Stimulated activated CD4-positive, alpha-beta T cell treated with anti-CD3 and anti-CD28 coated beads, Interleukin-15, amount 100 ng/mL, for 48 hours (primary cell): ENCODE measurements at regions not wholly inside any gene's neighbourhood (a gene's known extent, or its start where the extent isn't known, plus 50 kb on each side); places are given as distances from the start of the nearest gene placed in this dataset.
"Not testable (repeated sequence)": the region's sequence is repeated elsewhere in the genome, so short reads cannot be mapped to it uniquely, and the experiment has no call there.

Experiments used
- DNase-seq, 2 donors: peaks; one replicate each; pipeline ENCODE4 v3.0.0-alpha.2; 2020; ENCODE audit warnings: low read depth in 2 of 2

GRCh38 chr2:16107246-16107645, 166.9 kb downstream of the MYCN start:
- no peak for DNase-seq

DNA sequence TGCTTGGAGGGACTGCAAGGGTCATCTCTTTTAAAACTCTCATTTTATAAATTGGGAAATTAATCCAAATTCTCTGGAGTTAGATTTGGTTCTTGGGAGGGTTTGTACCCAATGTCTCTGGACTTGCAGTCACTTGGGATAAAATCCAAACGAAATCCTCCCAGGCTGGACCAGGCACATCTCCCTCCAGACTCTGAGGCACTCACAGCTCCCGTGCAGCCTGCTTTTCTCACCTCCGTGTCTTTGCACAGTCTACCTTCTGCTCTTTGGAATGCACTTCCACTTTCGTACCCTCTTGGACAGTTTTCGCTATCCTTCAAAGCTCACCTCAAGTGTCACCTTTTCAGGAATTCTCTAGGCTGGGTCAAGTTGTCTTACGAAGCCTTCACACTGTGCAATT, 166.3 kb downstream of the MYCN start:
- no peak for DNase-seq

DNA sequence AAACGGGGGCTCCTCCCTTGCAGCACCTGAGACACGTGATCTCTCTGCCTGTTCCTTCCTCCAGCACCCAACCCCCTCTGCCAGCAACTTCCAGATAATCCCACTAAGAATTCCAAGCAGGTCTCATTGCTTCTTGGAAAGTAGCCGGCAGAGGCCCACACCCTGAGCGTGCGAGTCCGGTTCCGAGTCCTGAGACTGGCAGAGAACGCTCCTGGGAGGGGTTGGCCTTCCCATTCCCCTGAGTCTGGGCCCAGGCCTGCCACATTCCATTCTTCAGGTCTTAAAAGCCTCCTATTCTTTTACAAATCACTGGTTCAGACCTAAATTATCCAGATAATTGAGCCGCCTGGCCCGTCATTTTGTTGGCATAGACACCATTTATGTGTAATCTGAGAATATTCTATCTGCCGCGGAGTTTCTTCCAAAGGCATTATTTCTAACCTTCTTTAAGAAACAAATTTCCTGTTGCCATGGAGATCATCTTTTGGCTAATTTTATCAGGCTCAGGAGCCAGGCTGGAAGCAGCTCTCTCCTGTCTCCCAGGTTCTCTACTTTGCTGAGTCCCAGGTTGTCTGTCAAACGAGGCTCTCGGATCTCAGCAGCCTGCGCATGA, 165.4 kb downstream of the MYCN start:
- no peak for DNase-seq

- DNase-seq: no peak
Observed at GRCh38 chr2:16104949-16105668, 164.8 kb downstream of the MYCN start.

GRCh38 chr2:16104315-16104948, 164.1 kb downstream of the MYCN start:
- no peak for DNase-seq

DNA sequence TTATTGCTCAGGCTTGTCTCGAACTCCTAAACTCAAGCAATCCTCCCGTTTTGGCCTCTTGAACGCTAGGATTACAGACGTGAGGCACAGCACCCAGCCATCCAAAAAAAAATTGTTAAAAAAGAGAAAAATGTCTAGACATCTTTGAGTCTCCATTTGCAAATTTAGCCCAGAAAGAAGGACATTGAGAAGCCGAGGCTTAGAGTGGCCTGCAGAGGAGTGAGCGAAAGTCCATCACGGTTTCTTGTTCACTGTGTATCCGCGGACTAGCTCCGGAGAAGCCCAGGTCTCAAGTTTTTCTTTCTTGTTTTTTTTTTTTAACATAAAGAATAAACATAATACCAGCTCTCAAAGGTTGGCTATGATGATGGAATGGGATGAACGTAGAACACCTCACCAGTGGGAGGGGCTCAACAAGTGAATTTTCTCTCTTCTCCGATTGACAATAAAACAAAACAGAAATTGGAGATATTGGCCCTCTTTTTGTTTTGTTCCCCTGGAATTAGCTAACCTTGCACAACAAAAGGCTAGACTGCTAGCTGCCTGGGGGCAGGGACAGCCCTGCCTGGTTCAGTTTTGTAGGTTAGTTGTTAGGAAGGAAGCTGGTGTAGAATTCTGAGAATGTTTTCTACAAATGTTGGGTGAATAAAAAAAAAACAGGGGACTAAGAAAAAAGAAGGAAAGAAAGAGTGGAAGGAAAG, 163.4 kb downstream of the MYCN start:
- no peak for DNase-seq

DNA sequence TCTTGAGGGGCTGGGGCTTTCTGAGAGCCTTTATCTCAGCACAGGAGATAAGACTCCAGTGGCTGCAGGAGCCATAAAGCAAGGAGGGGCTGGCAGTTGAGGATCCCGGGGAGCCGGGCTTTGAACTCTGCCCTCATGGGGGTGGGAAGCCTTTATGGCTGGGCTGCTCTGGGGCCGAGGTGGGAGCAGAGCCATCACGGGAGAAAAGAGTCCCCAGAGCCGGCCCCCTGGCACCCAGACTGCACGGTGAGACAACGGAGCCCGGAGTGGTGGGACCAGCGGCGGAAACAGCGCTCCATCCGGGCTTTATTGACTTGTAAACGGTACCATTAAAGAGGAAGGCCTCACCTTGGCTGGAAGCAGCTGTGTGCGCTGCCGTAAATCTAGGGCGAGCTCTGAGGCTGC, 162.6 kb downstream of the MYCN start:
- DNase-seq: no peak

DNA sequence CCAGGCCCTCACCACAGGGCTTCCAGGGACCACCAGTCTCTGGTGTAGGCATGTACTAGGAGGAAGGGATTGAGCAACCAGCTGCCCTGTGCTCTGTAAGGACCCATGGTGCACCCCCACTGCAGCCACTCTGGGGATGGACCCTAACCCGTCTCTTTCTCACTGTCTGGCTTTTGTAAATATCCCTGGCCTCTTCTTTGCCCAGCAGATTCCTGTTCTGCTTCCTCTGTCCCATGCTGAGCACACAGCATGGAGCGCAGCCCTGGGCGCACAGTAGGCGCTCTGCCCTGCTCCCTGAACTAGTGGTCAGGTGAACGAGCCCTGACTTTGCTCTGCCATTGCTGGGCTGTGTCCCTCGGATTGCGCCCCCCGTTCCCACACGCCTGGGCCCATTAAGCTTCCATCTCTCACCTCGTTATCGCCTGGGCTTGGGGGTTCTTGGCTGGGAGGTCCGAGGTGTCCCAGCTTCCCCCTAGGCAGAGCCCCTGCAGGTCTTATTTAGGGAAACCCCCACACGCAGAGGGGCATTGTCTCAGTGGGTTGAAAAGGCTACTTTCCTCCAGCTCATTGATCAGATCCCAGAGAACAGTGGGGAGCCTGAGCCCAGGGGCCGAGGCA, 162.1 kb downstream of the MYCN start:
- DNase-seq: no peak

- no peak for DNase-seq
Observed at GRCh38 chr2:16101196-16101595, 160.8 kb downstream of the MYCN start.

DNA sequence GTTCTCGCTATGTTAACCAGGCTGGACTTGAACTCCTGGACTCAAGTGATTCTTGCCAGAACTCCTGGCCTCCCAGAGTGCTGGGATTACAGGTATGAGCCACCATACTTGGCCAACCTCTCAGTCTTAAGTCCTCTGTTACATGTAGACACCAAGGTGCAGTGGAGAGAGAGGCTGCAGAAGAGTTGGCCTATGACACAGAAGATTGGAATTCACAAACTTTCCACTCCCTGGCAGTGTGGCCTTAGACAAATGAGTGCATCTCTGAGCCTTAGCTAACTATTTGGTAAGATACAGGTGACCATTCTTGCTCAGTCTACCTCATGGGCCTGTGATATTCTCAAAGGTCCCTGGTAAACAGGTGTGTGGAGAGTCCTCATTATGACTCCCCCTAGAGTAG, 159.7 kb downstream of the MYCN start:
- DNase-seq: no peak

- DNase-seq: no peak
Observed at GRCh38 chr2:16099326-16099725, 159.0 kb downstream of the MYCN start.

- DNase-seq: no peak
Observed at GRCh38 chr2:16096962-16097361, 156.6 kb downstream of the MYCN start.

- DNase-seq: not testable (repeated sequence)
Observed at GRCh38 chr2:16095483-16095882, 155.1 kb downstream of the MYCN start.

- no peak for DNase-seq
Observed at GRCh38 chr2:16094811-16095210, 154.5 kb downstream of the MYCN start.

GRCh38 chr2:16093639-16094529, 153.5 kb downstream of the MYCN start:
- no peak for DNase-seq

- DNase-seq: no peak
Observed at GRCh38 chr2:16092861-16093638, 152.7 kb downstream of the MYCN start.

DNA sequence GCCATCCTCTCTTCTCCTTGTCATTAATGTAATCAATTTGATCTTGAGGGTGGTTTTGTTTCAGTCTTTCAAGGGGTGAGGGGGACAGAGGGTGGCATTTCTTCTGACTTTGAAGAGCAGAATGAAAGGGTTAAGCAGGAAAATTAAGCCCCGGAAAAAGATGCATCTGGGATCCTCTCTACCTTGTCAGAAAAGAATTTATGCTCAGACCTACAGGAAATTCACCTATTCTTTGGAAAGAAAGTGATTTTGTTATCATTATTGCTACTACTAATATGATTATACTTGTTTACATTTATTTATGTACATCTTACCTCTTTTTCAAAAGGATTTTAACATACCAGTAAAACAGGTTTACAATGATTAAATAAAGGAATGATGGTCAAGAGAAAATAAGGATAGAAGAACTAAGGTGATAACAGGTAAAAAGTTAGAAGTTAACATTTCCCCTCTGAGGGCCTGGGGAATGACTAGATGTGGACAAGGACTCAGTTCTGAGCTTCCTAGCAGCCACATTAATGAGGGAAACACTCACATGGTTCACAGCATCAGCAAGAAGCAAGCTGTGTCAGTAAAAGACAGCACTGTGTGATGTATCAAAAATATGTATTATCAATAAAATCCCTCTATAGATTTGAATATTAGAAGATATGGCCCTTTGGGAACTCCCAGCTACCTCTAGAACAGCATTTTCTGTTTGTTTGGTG, 151.4 kb downstream of the MYCN start:
- DNase-seq: no peak

DNA sequence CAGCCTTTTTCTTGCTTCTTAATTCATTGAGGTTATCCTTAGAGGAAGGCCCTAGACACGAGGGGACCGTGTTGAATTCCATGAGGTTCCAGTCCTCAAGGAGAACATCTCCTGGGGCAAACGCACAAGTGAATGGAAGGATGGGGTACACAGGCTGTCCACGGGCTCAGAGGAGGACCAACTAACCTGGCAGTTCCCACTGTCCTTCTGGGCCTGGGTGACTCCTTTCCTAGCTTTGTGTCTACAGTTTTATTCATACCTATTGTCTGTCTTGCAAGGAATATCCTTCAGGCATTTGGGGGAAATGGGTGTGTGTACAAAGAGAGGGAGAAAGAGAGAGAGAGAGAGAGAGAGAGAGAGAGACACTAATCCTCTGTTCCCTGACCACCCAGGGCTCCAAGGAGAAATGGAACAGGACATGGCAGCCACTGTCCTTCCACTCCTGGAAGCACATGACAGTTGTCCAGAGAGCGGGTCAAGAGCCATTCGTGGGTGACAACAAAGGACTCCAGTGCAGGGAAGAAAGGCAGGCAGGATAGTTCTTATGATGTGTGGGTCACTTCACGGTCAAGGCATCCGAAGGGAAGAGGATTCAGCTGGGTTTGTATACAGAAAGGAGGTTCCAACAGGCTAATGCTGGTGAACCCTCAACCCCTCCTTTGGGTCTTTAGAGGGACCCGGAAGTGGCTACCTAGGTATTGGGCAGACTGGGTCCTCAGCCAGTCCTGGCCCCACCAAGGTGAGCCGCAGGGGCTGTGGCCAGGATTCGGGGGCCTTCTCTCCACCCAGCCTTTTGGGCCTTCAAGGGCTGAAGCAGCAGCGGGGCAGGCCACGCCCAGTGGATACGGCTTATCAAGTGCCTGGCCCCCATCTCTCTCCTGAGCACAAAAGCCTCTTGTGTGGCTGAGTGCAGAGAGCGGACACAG, 150.6 kb downstream of the MYCN start:
- DNase-seq: no peak

- not testable (repeated sequence) for DNase-seq
Observed at GRCh38 chr2:16089491-16089890, 149.1 kb downstream of the MYCN start.
